ENCODE measurements at regions not wholly inside any gene's neighbourhood (a gene's known extent, or its start where the extent isn't known, plus 50 kb on each side); places are given as distances from the start of the nearest gene placed in this dataset.

- TF ChIP-seq, protein P1, sequence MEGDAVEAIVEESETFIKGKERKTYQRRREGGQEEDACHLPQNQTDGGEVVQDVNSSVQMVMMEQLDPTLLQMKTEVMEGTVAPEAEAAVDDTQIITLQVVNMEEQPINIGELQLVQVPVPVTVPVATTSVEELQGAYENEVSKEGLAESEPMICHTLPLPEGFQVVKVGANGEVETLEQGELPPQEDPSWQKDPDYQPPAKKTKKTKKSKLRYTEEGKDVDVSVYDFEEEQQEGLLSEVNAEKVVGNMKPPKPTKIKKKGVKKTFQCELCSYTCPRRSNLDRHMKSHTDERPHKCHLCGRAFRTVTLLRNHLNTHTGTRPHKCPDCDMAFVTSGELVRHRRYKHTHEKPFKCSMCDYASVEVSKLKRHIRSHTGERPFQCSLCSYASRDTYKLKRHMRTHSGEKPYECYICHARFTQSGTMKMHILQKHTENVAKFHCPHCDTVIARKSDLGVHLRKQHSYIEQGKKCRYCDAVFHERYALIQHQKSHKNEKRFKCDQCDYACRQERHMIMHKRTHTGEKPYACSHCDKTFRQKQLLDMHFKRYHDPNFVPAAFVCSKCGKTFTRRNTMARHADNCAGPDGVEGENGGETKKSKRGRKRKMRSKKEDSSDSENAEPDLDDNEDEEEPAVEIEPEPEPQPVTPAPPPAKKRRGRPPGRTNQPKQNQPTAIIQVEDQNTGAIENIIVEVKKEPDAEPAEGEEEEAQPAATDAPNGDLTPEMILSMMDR (IDR thresholded peaks at IDR 0.05), result no peak
- Histone ChIP-seq H3K4me1 (peaks cover 0 to 6% (median 0%) of the 10 kb centered on the region in 4 donors), H3K27me3 (peaks cover 0 to 2% of the 10 kb centered on the region in 2 donors), H3K27ac (no peak overlapping the region), H3K36me3 (peaks cover 0 to 6% (median 0%) of the 10 kb centered on the region in 3 donors), H3K4me3 (no peak overlapping the region), H3K9me3 (no peaks in the 10 kb centered on the region)
- no peak for DNase-seq
- intact Hi-C loops (cut with DNase I; ENCODE audit: low total_unique reads), result no loop called here
Measured at GRCh38 chr16:86716649-86717048, 138.3 kb downstream of the FOXL1 start.

GRCh38 chr16:86718118-86718517 is 139.8 kb downstream of the FOXL1 start:
- Histone ChIP-seq H3K4me3 (no peak overlapping the region), H3K27ac (no peak overlapping the region), H3K27me3 (peaks cover 0 to 1% of the 10 kb centered on the region in 2 donors), H3K36me3 (peaks cover 0 to 6% (median 0%) of the 10 kb centered on the region in 3 donors), H3K4me1 (peaks cover 0 to 6% (median 0%) of the 10 kb centered on the region in 4 donors), H3K9me3 (no peaks in the 10 kb centered on the region)
- intact Hi-C loops (cut with DNase I; ENCODE audit: low total_unique reads), result no loop called here
- DNase-seq, result no peak
- TF ChIP-seq, protein P1 (IDR thresholded peaks at IDR 0.05), result no peak

GRCh38 chr16:86722970-86723369 is 144.6 kb downstream of the FOXL1 start:
- no peak for DNase-seq
- H3K4me1 ChIP-seq, result peaks cover 0 to 5% (median 0%) of the 10 kb centered on the region in 4 donors
- H3K27me3 ChIP-seq, result no peaks in the 10 kb centered on the region
- TF ChIP-seq, protein P1 (IDR thresholded peaks at IDR 0.05), result no peak
- no peak overlapping the region for H3K4me3 ChIP-seq
- H3K9me3 ChIP-seq, result no peaks in the 10 kb centered on the region
- no peak overlapping the region for H3K27ac ChIP-seq
- peaks cover 0 to 6% (median 0%) of the 10 kb centered on the region in 3 donors for H3K36me3 ChIP-seq
- intact Hi-C loops (cut with DNase I; ENCODE audit: low total_unique reads), result no loop called here

DNA sequence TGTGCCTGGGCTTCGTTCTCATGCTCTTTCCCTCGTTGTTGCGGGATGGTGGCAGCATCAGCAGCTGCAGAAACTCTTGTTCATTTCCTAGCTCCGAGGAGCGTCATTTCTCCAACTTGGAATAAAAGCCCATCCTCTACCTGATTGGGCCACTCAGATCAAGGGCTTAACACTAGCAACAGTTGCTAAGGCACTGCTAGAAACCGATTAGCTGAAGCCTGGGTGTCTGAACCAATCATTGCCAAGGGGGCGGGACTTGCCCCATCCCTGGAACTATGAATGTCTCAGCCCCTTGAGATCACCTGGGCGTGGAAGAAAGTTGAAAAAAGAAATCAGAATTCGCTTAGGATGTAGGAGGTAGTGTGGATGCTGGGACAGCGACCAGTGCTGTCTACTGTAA is 145.3 kb downstream of the FOXL1 start:
- Histone ChIP-seq H3K4me3 (no peak overlapping the region), H3K27me3 (no peaks in the 10 kb centered on the region), H3K4me1 (peaks cover 0 to 3% (median 0%) of the 10 kb centered on the region in 4 donors), H3K9me3 (no peaks in the 10 kb centered on the region), H3K36me3 (peaks cover 0 to 6% (median 0%) of the 10 kb centered on the region in 3 donors), H3K27ac (no peak overlapping the region)
- intact Hi-C loops (cut with DNase I; ENCODE audit: low total_unique reads), result no loop called here
- DNase-seq, result no peak
- TF ChIP-seq, protein P1 (IDR thresholded peaks at IDR 0.05), result no peak

- TF ChIP-seq, protein P1 (IDR thresholded peaks at IDR 0.05), result no peak
- Histone ChIP-seq H3K4me3 (no peak overlapping the region), H3K4me1 (peaks cover 0 to 3% (median 0%) of the 10 kb centered on the region in 4 donors), H3K27me3 (no peaks in the 10 kb centered on the region), H3K36me3 (peaks cover 0 to 5% (median 0%) of the 10 kb centered on the region in 3 donors), H3K27ac (no peak overlapping the region), H3K9me3 (no peaks in the 10 kb centered on the region)
- no peak for DNase-seq
- intact Hi-C loops (cut with DNase I; ENCODE audit: low total_unique reads), result no loop called here
Measured at GRCh38 chr16:86725401-86725800, 147.1 kb downstream of the FOXL1 start.

DNA sequence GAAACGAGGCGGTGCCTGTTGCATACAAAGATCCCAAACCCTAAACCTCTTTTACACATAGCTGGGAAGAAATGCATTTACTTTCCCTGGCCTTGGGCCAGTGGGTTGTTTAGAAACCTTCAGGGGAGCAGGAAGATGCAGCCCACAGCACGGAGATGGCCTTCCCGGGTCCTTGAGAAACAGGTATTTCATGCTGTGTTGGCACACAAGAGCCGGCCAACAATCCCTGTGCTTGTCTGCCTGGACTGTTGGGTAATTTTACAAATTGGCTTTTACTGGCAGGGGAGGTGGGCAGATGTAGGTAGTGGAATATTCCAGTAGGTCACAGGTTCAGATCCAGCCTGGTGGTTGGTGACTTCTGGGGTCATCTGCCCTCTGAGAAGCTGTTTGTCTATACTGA is 148.0 kb downstream of the FOXL1 start:
- DNase-seq, result no peak
- peaks cover 0 to 3% (median 0%) of the 10 kb centered on the region in 4 donors for H3K4me1 ChIP-seq
- intact Hi-C loops (cut with DNase I; ENCODE audit: low total_unique reads), result no loop called here

More for the DNA sequence above, 148.0 kb downstream of the FOXL1 start:
- no peaks in the 10 kb centered on the region for H3K27me3 ChIP-seq
- TF ChIP-seq, protein P1 (IDR thresholded peaks at IDR 0.05), result no peak
- H3K9me3 ChIP-seq, result no peaks in the 10 kb centered on the region
- no peak overlapping the region for H3K4me3 ChIP-seq
- peaks cover 0 to 5% (median 0%) of the 10 kb centered on the region in 3 donors for H3K36me3 ChIP-seq
- no peak overlapping the region for H3K27ac ChIP-seq
